Lung (tissue), 11 donors: ENCODE measurements at regions not wholly inside any gene's neighbourhood (a gene's known extent, or its start where the extent isn't known, plus 50 kb on each side); places are given as distances from the start of the nearest gene placed in this dataset.

Experiments
- ATAC-seq: fragments of 200-7000 bp; cut with Tn5 transposase; one replicate; pipeline ENCODE4 v1.9.1; 2020; ENCODE audit warnings: moderate number of reproducible peaks; ENCODE audit not compliant: insufficient read depth, low FRiP score
- DNase-seq, 3 donors: peaks; one replicate each; pipeline ENCODE4 v3.0.0-alpha.2; 2013 to 2017
- H3K27ac ChIP-seq, 2 donors: one replicate each; pipeline ENCODE4 v1.5.1; 2013; ENCODE audit warnings: mild to moderate bottlenecking in 2 of 2, moderate library complexity in 2 of 2, control low read depth in 1 of 2, inconsistent platforms in 1 of 2, low read depth in 1 of 2, low read length in 1 of 2
- H3K27me3 ChIP-seq, 3 donors: one replicate each; pipeline ENCODE4 v1.5.1; 2013; ENCODE audit warnings: low read length in 2 of 3; ENCODE audit not compliant: control insufficient read depth in 3 of 3, insufficient read depth in 3 of 3
- H3K36me3 ChIP-seq, 4 donors: one replicate each; pipeline ENCODE4 v1.5.1; 2013; ENCODE audit warnings: low read length in 4 of 4, mild to moderate bottlenecking in 1 of 4, moderate library complexity in 1 of 4; ENCODE audit not compliant: control insufficient read depth in 4 of 4, insufficient read depth in 4 of 4
- H3K4me1 ChIP-seq, 5 donors: one replicate each; pipeline ENCODE4 v1.5.1; 2013; ENCODE audit warnings: low read length in 5 of 5, mild to moderate bottlenecking in 2 of 5, moderate library complexity in 1 of 5; ENCODE audit not compliant: control insufficient read depth in 5 of 5, insufficient read depth in 5 of 5
- H3K4me3 ChIP-seq: one replicate; pipeline ENCODE4 v1.5.1; 2013; ENCODE audit warnings: mild to moderate bottlenecking, control low read depth, moderate library complexity
- H3K9ac ChIP-seq, 2 donors: one replicate each; pipeline ENCODE4 v1.5.1; 2013; ENCODE audit warnings: low read length in 2 of 2, control low read depth in 1 of 2; ENCODE audit not compliant: insufficient read depth in 1 of 2
- H3K9me3 ChIP-seq, 4 donors: one replicate each; pipeline ENCODE4 v1.5.1; 2013; ENCODE audit warnings: low read length in 3 of 4, mild to moderate bottlenecking in 1 of 4, moderate library complexity in 1 of 4; ENCODE audit not compliant: control insufficient read depth in 4 of 4, insufficient read depth in 3 of 4
- CTCF ChIP-seq: IDR thresholded peaks from 2 replicates; pipeline ENCODE4 v1.5.1; 2012; ENCODE audit warnings: mild to moderate bottlenecking; ENCODE audit errors: control extremely low read depth, extremely low read depth
- WGBS, 2 donors: extraction: QIAGEN DNeasy Blood & Tissue Kit; methylation state at CpG; one replicate each; pipeline ENCODE4 v1.1.7; 2013; 5-methylcytosine and 5-hydroxymethylcytosine counted together
- donor health status: control.
- donor health status: control.
- donor health status: Bipolar disorder and iron deficiency.
- donor health status: healthy.
- donor health status: DM: yes; HTN: yes; CAD: no.

- no peaks in the 10 kb centered on the region for H3K36me3 ChIP-seq
- H3K27me3 ChIP-seq, result no peaks in the 10 kb centered on the region
- H3K9ac ChIP-seq, result no peak overlapping the region
- no peak for ATAC-seq
- no peak overlapping the region for H3K27ac ChIP-seq
- H3K4me3 ChIP-seq, result no peak overlapping the region
- H3K4me1 ChIP-seq, result no peaks in the 10 kb centered on the region
- WGBS, 2 donors, result 74 to 92% methylated on average over 3 of the region's 3 CpGs
- H3K9me3 ChIP-seq, result no peaks in the 10 kb centered on the region
- no peak for DNase-seq
- TF ChIP-seq CTCF, result no peak
These were observed 1024.2 kb upstream of the ACVR2A start for GRCh38 chr2:146820672-146821071.

- no peak for TF ChIP-seq CTCF
- no peak for DNase-seq
- H3K4me1 ChIP-seq, result no peaks in the 10 kb centered on the region
- no peak overlapping the region for H3K27ac ChIP-seq
- H3K4me3 ChIP-seq, result no peak overlapping the region
- ATAC-seq, result no peak
- no peaks in the 10 kb centered on the region for H3K36me3 ChIP-seq
- 75 to 84% methylated on average over 1 of the region's 1 CpG for WGBS, 2 donors
- no peak overlapping the region for H3K9ac ChIP-seq
- no peaks in the 10 kb centered on the region for H3K27me3 ChIP-seq
- H3K9me3 ChIP-seq, result no peaks in the 10 kb centered on the region
These were observed 1026.7 kb upstream of the ACVR2A start for GRCh38 chr2:146818122-146818521.

- no peak for TF ChIP-seq CTCF
- no peak overlapping the region for H3K4me3 ChIP-seq
- no peak overlapping the region for H3K9ac ChIP-seq
- 77 to 86% methylated on average over 1 of the region's 1 CpG for WGBS, 2 donors
- DNase-seq (no peak), ATAC-seq (no peak)
- no peaks in the 10 kb centered on the region for H3K36me3 ChIP-seq
- no peak overlapping the region for H3K27ac ChIP-seq
- H3K27me3 ChIP-seq, result no peaks in the 10 kb centered on the region
- no peaks in the 10 kb centered on the region for H3K4me1 ChIP-seq
- no peaks in the 10 kb centered on the region for H3K9me3 ChIP-seq
These were observed 1027.2 kb upstream of the ACVR2A start for GRCh38 chr2:146817613-146818012.

GRCh38 chr2:146814971-146815370, 1029.9 kb upstream of the ACVR2A start:
- Histone ChIP-seq H3K4me3 (no peak overlapping the region), H3K4me1 (no peaks in the 10 kb centered on the region), H3K9ac (no peak overlapping the region), H3K27ac (no peak overlapping the region), H3K36me3 (no peaks in the 10 kb centered on the region), H3K9me3 (no peaks in the 10 kb centered on the region), H3K27me3 (no peaks in the 10 kb centered on the region)
- WGBS, 2 donors, result 93% methylated on average over 1 of the region's 1 CpG
- TF ChIP-seq CTCF, result no peak
- ATAC-seq, result no peak
- no peak for DNase-seq
